WTC11 (cell line): ENCODE measurements at regions not wholly inside any gene's neighbourhood (a gene's known extent, or its start where the extent isn't known, plus 50 kb on each side); places are given as distances from the start of the nearest gene placed in this dataset.

Experiments
- CTCF ChIP-seq: fragments of 200-600 bp; IDR thresholded peaks from 2 replicates; pipeline ENCODE4 v1.8.0; 2022; ENCODE audit warnings: antibody characterized with exemption
- NFE2L1 ChIP-seq: sonication (generic); formaldehyde crosslinking; IDR thresholded peaks from 2 replicates; pipeline ENCODE4 v1.8.1; 2023; ENCODE audit warnings: missing genetic modification reagents
- NR3C1 ChIP-seq: sonication (generic); formaldehyde crosslinking; conservative IDR thresholded peaks from 2 replicates; pipeline ENCODE4 v1.8.1; 2023; ENCODE audit warnings: low read depth, mild to moderate bottlenecking, missing genetic modification reagents
- TF ChIP-seq, protein P1 (sequence below): sonication (generic); formaldehyde crosslinking; IDR thresholded peaks from 2 replicates; pipeline ENCODE4 v1.8.1; 2023; ENCODE audit warnings: mild to moderate bottlenecking, missing genetic modification reagents, moderate library complexity

GRCh38 chr3:99498550-99499234 lies 139.7 kb upstream of the COL8A1 start:
- TF ChIP-seq NR3C1, result no peak
- TF ChIP-seq NFE2L1 (CRISPR knock-in tag), result no peak
- no peak for TF ChIP-seq CTCF
- TF ChIP-seq, protein P1, sequence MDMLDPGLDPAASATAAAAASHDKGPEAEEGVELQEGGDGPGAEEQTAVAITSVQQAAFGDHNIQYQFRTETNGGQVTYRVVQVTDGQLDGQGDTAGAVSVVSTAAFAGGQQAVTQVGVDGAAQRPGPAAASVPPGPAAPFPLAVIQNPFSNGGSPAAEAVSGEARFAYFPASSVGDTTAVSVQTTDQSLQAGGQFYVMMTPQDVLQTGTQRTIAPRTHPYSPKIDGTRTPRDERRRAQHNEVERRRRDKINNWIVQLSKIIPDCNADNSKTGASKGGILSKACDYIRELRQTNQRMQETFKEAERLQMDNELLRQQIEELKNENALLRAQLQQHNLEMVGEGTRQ, result no peak
